Ovary (tissue), 3 donors: ENCODE measurements at regions not wholly inside any gene's neighbourhood (a gene's known extent, or its start where the extent isn't known, plus 50 kb on each side); places are given as distances from the start of the nearest gene placed in this dataset.

Experiments used
- CTCF ChIP-seq, 3 donors: fragments of 450-650 bp in 2 of 3; fragments of 200-600 bp in 1 of 3; IDR thresholded peaks; one replicate each; pipeline versions ENCODE4 v1.5.1 to v1.8.0; 2016 to 2022; ENCODE audit warnings: antibody characterized with exemption in 3 of 3, mild to moderate bottlenecking in 1 of 3
- POLR2A ChIP-seq: fragments of 450-650 bp; IDR thresholded peaks from one replicate; pipeline ENCODE4 v1.6.1; 2017; ENCODE audit warnings: antibody characterized with exemption, mild to moderate bottlenecking, moderate library complexity
- donor health status: DM: no; HTN: no; CAD: no.

GRCh38 chr4:53890461-53890860, 173.9 kb downstream of the CHIC2 start:
- TF ChIP-seq CTCF (IDR thresholded peaks at IDR 0.05) (no peak), POLR2A (no peak)
